Stimulated activated naive B cell treated with anti-CD40 and anti-IgM and Interleukin-4, amounts not matched to agents 10 μg/mL and 1 μg/mL and 100 μg/mL, for 72 hours (primary cell): ENCODE measurements at regions not wholly inside any gene's neighbourhood (a gene's known extent, or its start where the extent isn't known, plus 50 kb on each side); places are given as distances from the start of the nearest gene placed in this dataset.
"Not testable (repeated sequence)": the region's sequence is repeated elsewhere in the genome, so short reads cannot be mapped to it uniquely, and the experiment has no call there.

Experiments
- ATAC-seq, 2 donors: fragments of 150-1000 bp; cut with Tn5 transposase; replicated peaks; 2 replicates each; pipeline ENCODE4 v1.10.0; 2021; ENCODE audit warnings: moderate library complexity in 1 of 2
- DNase-seq: peaks from one replicate; pipeline ENCODE4 v3.0.0; 2021
- H3K27ac Mint-ChIP-seq: one replicate; pipeline ENCODE4 v1.8.0; 2022; ENCODE audit warnings: mild to moderate bottlenecking, mixed read lengths
- H3K27me3 Mint-ChIP-seq, 2 donors: one replicate each; pipeline ENCODE4 v1.8.0; 2022; ENCODE audit warnings: mixed read lengths in 2 of 2
- H3K36me3 Mint-ChIP-seq, 2 donors: one replicate each; pipeline ENCODE4 v1.8.0; 2022; ENCODE audit warnings: mixed read lengths in 2 of 2, mild to moderate bottlenecking in 1 of 2
- H3K4me1 Mint-ChIP-seq, 2 donors: one replicate each; pipeline ENCODE4 v1.8.0; 2022; ENCODE audit warnings: mixed read lengths in 2 of 2, mild to moderate bottlenecking in 1 of 2
- H3K4me3 Mint-ChIP-seq, 2 donors: one replicate each; pipeline ENCODE4 v1.8.0; 2022; ENCODE audit warnings: mild to moderate bottlenecking in 2 of 2, mixed read lengths in 2 of 2, moderate library complexity in 1 of 2
- H3K9me3 Mint-ChIP-seq, 2 donors: one replicate each; pipeline ENCODE4 v1.8.0; 2022; ENCODE audit warnings: mixed read lengths in 2 of 2, mild to moderate bottlenecking in 1 of 2

- Mint-ChIP-seq H3K4me3 (no peak overlapping the region), H3K27me3 (no peaks in the 10 kb centered on the region), H3K27ac (no peak overlapping the region), H3K36me3 (no peaks in the 10 kb centered on the region), H3K9me3 (peaks cover 0 to 4% of the 10 kb centered on the region in 2 donors), H3K4me1 (no peaks in the 10 kb centered on the region)
- DNase-seq (no peak), ATAC-seq (no peak)
These were observed 648.3 kb upstream of the SLITRK6 start for GRCh38 chr13:86447479-86447878.

- DNase-seq (no peak), ATAC-seq (no peak)
- H3K4me1 Mint-ChIP-seq, result no peaks in the 10 kb centered on the region
- no peaks in the 10 kb centered on the region for H3K36me3 Mint-ChIP-seq
- no peaks in the 10 kb centered on the region for H3K9me3 Mint-ChIP-seq
- H3K4me3 Mint-ChIP-seq, result no peak overlapping the region
- H3K27ac Mint-ChIP-seq, result no peak overlapping the region
- H3K27me3 Mint-ChIP-seq, result no peaks in the 10 kb centered on the region
These were observed 662.8 kb upstream of the SLITRK6 start for GRCh38 chr13:86462011-86462410.

- no peak overlapping the region for H3K27ac Mint-ChIP-seq
- no peaks in the 10 kb centered on the region for H3K4me1 Mint-ChIP-seq
- no peaks in the 10 kb centered on the region for H3K9me3 Mint-ChIP-seq
- DNase-seq (no peak), ATAC-seq (no peak)
- no peaks in the 10 kb centered on the region for H3K36me3 Mint-ChIP-seq
- H3K27me3 Mint-ChIP-seq, result no peaks in the 10 kb centered on the region
- H3K4me3 Mint-ChIP-seq, result no peak overlapping the region
These were observed 665.0 kb upstream of the SLITRK6 start for GRCh38 chr13:86464193-86464592.

- peaks cover 4 to 11% of the 10 kb centered on the region in 2 donors for H3K9me3 Mint-ChIP-seq
- no peak overlapping the region for H3K4me3 Mint-ChIP-seq
- H3K27ac Mint-ChIP-seq, result no peak overlapping the region
- DNase-seq (no peak), ATAC-seq (no peak)
- no peaks in the 10 kb centered on the region for H3K36me3 Mint-ChIP-seq
- H3K4me1 Mint-ChIP-seq, result no peaks in the 10 kb centered on the region
- H3K27me3 Mint-ChIP-seq, result no peaks in the 10 kb centered on the region
These were observed 675.8 kb upstream of the SLITRK6 start for GRCh38 chr13:86474971-86475370.

GRCh38 chr13:86476656-86477055, 677.4 kb upstream of the SLITRK6 start:
- Mint-ChIP-seq H3K9me3 (peaks cover 3 to 10% of the 10 kb centered on the region in 2 donors), H3K27ac (no peak overlapping the region), H3K4me1 (no peaks in the 10 kb centered on the region), H3K4me3 (no peak overlapping the region), H3K27me3 (no peaks in the 10 kb centered on the region), H3K36me3 (no peaks in the 10 kb centered on the region)
- ATAC-seq (no peak), DNase-seq (no peak)

- peaks cover 0 to 3% of the 10 kb centered on the region in 2 donors for H3K9me3 Mint-ChIP-seq
- H3K27me3 Mint-ChIP-seq, result no peaks in the 10 kb centered on the region
- H3K4me3 Mint-ChIP-seq, result no peak overlapping the region
- no peaks in the 10 kb centered on the region for H3K36me3 Mint-ChIP-seq
- ATAC-seq (no peak), DNase-seq (no peak)
- H3K4me1 Mint-ChIP-seq, result no peaks in the 10 kb centered on the region
- H3K27ac Mint-ChIP-seq, result no peak overlapping the region
These were observed 687.4 kb upstream of the SLITRK6 start for GRCh38 chr13:86486582-86486981.

- no peak overlapping the region for H3K4me3 Mint-ChIP-seq
- peaks cover 0 to 4% of the 10 kb centered on the region in 2 donors for H3K9me3 Mint-ChIP-seq
- DNase-seq (no peak), ATAC-seq (no peak)
- no peaks in the 10 kb centered on the region for H3K4me1 Mint-ChIP-seq
- H3K27ac Mint-ChIP-seq, result no peak overlapping the region
- no peaks in the 10 kb centered on the region for H3K27me3 Mint-ChIP-seq
- H3K36me3 Mint-ChIP-seq, result no peaks in the 10 kb centered on the region
These were observed 691.9 kb upstream of the SLITRK6 start for GRCh38 chr13:86491121-86491520.

- H3K4me1 Mint-ChIP-seq, H3K27me3 Mint-ChIP-seq, H3K4me3 Mint-ChIP-seq, H3K27ac Mint-ChIP-seq, H3K9me3 Mint-ChIP-seq, DNase-seq, H3K36me3 Mint-ChIP-seq, ATAC-seq: not testable (repeated sequence)
These were observed 702.7 kb upstream of the SLITRK6 start for GRCh38 chr13:86501931-86502330.

GRCh38 chr13:86510792-86511191, 711.6 kb upstream of the SLITRK6 start:
- Mint-ChIP-seq H3K27ac (no peak overlapping the region), H3K36me3 (no peaks in the 10 kb centered on the region), H3K4me3 (no peak overlapping the region), H3K4me1 (no peaks in the 10 kb centered on the region), H3K27me3 (no peaks in the 10 kb centered on the region), H3K9me3 (peaks cover 0 to 5% of the 10 kb centered on the region in 2 donors)
- ATAC-seq (no peak), DNase-seq (no peak)

GRCh38 chr13:86541461-86541860, 742.2 kb upstream of the SLITRK6 start:
- no peaks in the 10 kb centered on the region for H3K27me3 Mint-ChIP-seq
- ATAC-seq, result no peak
- H3K9me3 Mint-ChIP-seq, result peaks cover 0 to 3% of the 10 kb centered on the region in 2 donors
- H3K36me3 Mint-ChIP-seq, result no peaks in the 10 kb centered on the region
- H3K4me1 Mint-ChIP-seq, result no peaks in the 10 kb centered on the region
- no peak overlapping the region for H3K4me3 Mint-ChIP-seq
- H3K27ac Mint-ChIP-seq, result no peak overlapping the region
- DNase-seq, result no peak

GRCh38 chr13:86554066-86554465, 754.8 kb upstream of the SLITRK6 start:
- no peaks in the 10 kb centered on the region for H3K4me1 Mint-ChIP-seq
- ATAC-seq, result no peak
- H3K27me3 Mint-ChIP-seq, result no peaks in the 10 kb centered on the region
- H3K27ac Mint-ChIP-seq, result no peak overlapping the region
- DNase-seq, result no peak
- H3K9me3 Mint-ChIP-seq, result peaks cover 4 to 6% of the 10 kb centered on the region in 2 donors
- no peak overlapping the region for H3K4me3 Mint-ChIP-seq
- no peaks in the 10 kb centered on the region for H3K36me3 Mint-ChIP-seq

GRCh38 chr13:86559901-86560300, 760.7 kb upstream of the SLITRK6 start:
- Mint-ChIP-seq H3K27me3 (no peaks in the 10 kb centered on the region), H3K4me3 (no peak overlapping the region), H3K27ac (no peak overlapping the region), H3K9me3 (peaks cover 0 to 6% of the 10 kb centered on the region in 2 donors), H3K36me3 (no peaks in the 10 kb centered on the region), H3K4me1 (no peaks in the 10 kb centered on the region)
- DNase-seq (no peak), ATAC-seq (no peak)

GRCh38 chr13:86562866-86563265, 763.6 kb upstream of the SLITRK6 start:
- no peaks in the 10 kb centered on the region for H3K27me3 Mint-ChIP-seq
- H3K4me1 Mint-ChIP-seq, result no peaks in the 10 kb centered on the region
- H3K27ac Mint-ChIP-seq, result no peak overlapping the region
- no peak overlapping the region for H3K4me3 Mint-ChIP-seq
- no peaks in the 10 kb centered on the region for H3K36me3 Mint-ChIP-seq
- H3K9me3 Mint-ChIP-seq, result peaks cover 0 to 6% of the 10 kb centered on the region in 2 donors
- no peak for ATAC-seq
- DNase-seq, result no peak

- DNase-seq, result no peak
- Mint-ChIP-seq H3K9me3 (peaks cover 0 to 6% of the 10 kb centered on the region in 2 donors), H3K27me3 (no peaks in the 10 kb centered on the region), H3K36me3 (no peaks in the 10 kb centered on the region), H3K27ac (no peak overlapping the region), H3K4me3 (no peak overlapping the region), H3K4me1 (no peaks in the 10 kb centered on the region)
- no peak for ATAC-seq
These were observed 764.1 kb upstream of the SLITRK6 start for GRCh38 chr13:86563308-86563707.

- DNase-seq (no peak), ATAC-seq (no peak)
- H3K36me3 Mint-ChIP-seq, result no peaks in the 10 kb centered on the region
- H3K9me3 Mint-ChIP-seq, result peaks cover 0 to 6% of the 10 kb centered on the region in 2 donors
- no peak overlapping the region for H3K4me3 Mint-ChIP-seq
- H3K27me3 Mint-ChIP-seq, result no peaks in the 10 kb centered on the region
- H3K4me1 Mint-ChIP-seq, result no peaks in the 10 kb centered on the region
- no peak overlapping the region for H3K27ac Mint-ChIP-seq
These were observed 767.9 kb upstream of the SLITRK6 start for GRCh38 chr13:86567119-86567518.

GRCh38 chr13:86569119-86569518, 769.9 kb upstream of the SLITRK6 start:
- no peak overlapping the region for H3K27ac Mint-ChIP-seq
- no peaks in the 10 kb centered on the region for H3K27me3 Mint-ChIP-seq
- H3K4me1 Mint-ChIP-seq, result no peaks in the 10 kb centered on the region
- H3K4me3 Mint-ChIP-seq, result no peak overlapping the region
- DNase-seq, result no peak
- no peak for ATAC-seq
- no peaks in the 10 kb centered on the region for H3K36me3 Mint-ChIP-seq
- peaks cover 0 to 6% of the 10 kb centered on the region in 2 donors for H3K9me3 Mint-ChIP-seq
